ENCODE measurements at regions not wholly inside any gene's neighbourhood (a gene's known extent, or its start where the extent isn't known, plus 50 kb on each side); places are given as distances from the start of the nearest gene placed in this dataset.

DNA sequence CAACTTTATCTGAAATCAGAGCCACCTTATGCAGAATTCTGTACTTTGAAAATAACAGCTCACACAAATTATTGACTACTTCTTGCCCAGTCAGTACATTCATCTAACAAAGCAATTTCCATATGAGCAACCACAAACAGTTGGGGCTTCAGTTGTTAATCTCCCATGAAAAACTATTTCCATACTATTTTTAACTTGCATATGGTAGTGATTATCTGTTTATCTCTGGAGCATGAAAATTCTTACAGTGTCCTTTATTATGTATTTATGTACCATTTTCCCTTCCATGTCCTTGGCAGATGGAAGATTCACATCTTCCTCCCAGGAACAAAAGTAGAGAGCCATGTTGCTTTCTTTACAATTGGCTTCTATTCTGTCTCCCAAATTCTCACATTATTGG lies 285.7 kb downstream of the CRPPA start:
- no peak for TF ChIP-seq REST (IDR thresholded peaks at IDR 0.05; ENCODE audit: low read depth)
- no peak for TF ChIP-seq RAD21 (IDR thresholded peaks at IDR 0.05; ENCODE audit: low read depth)
